ENCODE measurements at regions not wholly inside any gene's neighbourhood (a gene's known extent, or its start where the extent isn't known, plus 50 kb on each side); places are given as distances from the start of the nearest gene placed in this dataset.

- ATAC-seq, result peak in 1 of 4 donors; percentile 28
- intact Hi-C loops (cut with DNase I), result no loop called here
Observed at GRCh38 chrX:73289039-73289438, 74.4 kb upstream of the NAP1L2 start.

DNA sequence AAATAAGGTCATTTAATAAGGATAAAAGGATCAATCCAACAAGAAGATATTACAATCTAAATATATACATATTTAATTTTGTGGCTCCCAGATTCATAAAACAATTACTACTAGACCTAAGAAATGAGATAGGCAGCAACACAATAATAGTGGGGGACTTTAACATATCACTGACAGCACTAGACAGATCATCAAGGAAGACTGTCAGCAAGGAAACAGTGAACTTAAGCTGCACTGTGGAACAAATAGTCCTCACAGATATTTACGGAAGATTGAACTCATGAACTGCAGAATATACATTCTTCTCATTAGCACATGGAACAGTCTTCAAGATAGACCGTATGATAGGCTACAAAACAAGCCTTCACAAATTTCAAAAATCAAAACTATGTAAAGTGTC, 56.1 kb upstream of the NAP1L2 start:
- Histone ChIP-seq H3K9me3 (no peaks in the 10 kb centered on the region), H3K4me1 (no peaks in the 10 kb centered on the region), H3K4me3 (no peak overlapping the region), H3K27me3 (no peaks in the 10 kb centered on the region), H3K27ac (no peak overlapping the region), H3K36me3 (no peaks in the 10 kb centered on the region)
- WGBS (ENCODE audit: insufficient coverage, low coverage, low lambda C conversion rate, missing lambda C conversion rate), result 49% methylated on average over 2 of the region's 2 CpGs
- TF ChIP-seq CTCF (IDR thresholded peaks at IDR 0.05) (no peak), POLR2A (IDR thresholded peaks at IDR 0.05) (no peak)
- DNase-seq (no peak), ATAC-seq (no peak)
- intact Hi-C loops (cut with DNase I), result no loop called here

More at GRCh38 chrX:73289039-73289438, 74.4 kb upstream of the NAP1L2 start:
- Histone ChIP-seq H3K9me3 (no peaks in the 10 kb centered on the region), H3K36me3 (no peaks in the 10 kb centered on the region), H3K4me1 (no peaks in the 10 kb centered on the region), H3K4me3 (no peak overlapping the region), H3K27ac (no peak overlapping the region), H3K27me3 (peaks cover 0 to 4% of the 10 kb centered on the region in 2 donors)
- 38% methylated on average over 7 of the region's 7 CpGs for WGBS (ENCODE audit: insufficient coverage, low coverage, low lambda C conversion rate, missing lambda C conversion rate)
- TF ChIP-seq POLR2A (IDR thresholded peaks at IDR 0.05) (no peak), CTCF (IDR thresholded peaks at IDR 0.05) (peak in 1 of 4 donors; percentile 39)
- no peak for DNase-seq

GRCh38 chrX:73268463-73268862, 53.8 kb upstream of the NAP1L2 start:
- Histone ChIP-seq H3K9me3 (no peaks in the 10 kb centered on the region), H3K36me3 (no peaks in the 10 kb centered on the region), H3K4me3 (no peak overlapping the region), H3K4me1 (no peaks in the 10 kb centered on the region), H3K27ac (no peak overlapping the region), H3K27me3 (no peaks in the 10 kb centered on the region)
- 60% methylated on average over 1 of the region's 1 CpG for WGBS (ENCODE audit: insufficient coverage, low coverage, low lambda C conversion rate, missing lambda C conversion rate)
- intact Hi-C loops (cut with DNase I), result no loop called here
- ATAC-seq, result no peak
- no peak for TF ChIP-seq POLR2A (IDR thresholded peaks at IDR 0.05)
- no peak for TF ChIP-seq CTCF (IDR thresholded peaks at IDR 0.05)
- no peak for DNase-seq

- no peak for TF ChIP-seq CTCF (IDR thresholded peaks at IDR 0.05)
- TF ChIP-seq POLR2A (IDR thresholded peaks at IDR 0.05), result no peak
Observed at GRCh38 chrX:73267979-73268378, 53.3 kb upstream of the NAP1L2 start.

DNA sequence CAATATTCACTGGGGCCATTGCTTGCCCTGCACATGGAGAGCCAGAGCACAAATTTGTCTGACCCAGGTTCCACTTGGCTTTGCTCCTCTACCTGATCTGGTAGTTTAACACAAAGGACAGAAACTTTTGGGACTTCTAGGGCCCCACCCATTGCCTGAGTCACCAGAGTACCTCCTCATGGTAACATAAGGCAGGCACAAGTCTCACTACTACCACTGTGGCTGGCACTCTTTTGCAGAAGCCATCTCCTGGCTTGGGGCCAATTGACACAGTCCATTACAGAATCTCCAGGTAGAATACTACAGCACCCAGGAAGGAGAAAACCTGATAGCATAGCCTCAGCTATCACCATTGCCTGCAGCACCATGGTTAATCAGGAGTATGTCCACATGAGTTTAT, 52.6 kb upstream of the NAP1L2 start:
- TF ChIP-seq POLR2A (IDR thresholded peaks at IDR 0.05) (no peak), CTCF (IDR thresholded peaks at IDR 0.05) (no peak)
- intact Hi-C loops (cut with DNase I), result no loop called here

More at GRCh38 chrX:73267979-73268378, 53.3 kb upstream of the NAP1L2 start:
- no peaks in the 10 kb centered on the region for H3K4me1 ChIP-seq
- intact Hi-C loops (cut with DNase I), result no loop called here
- no peak overlapping the region for H3K4me3 ChIP-seq
- no peak overlapping the region for H3K27ac ChIP-seq
- no peaks in the 10 kb centered on the region for H3K9me3 ChIP-seq
- no peaks in the 10 kb centered on the region for H3K27me3 ChIP-seq
- DNase-seq (no peak), ATAC-seq (no peak)
- no peaks in the 10 kb centered on the region for H3K36me3 ChIP-seq

More for the DNA sequence above, 52.6 kb upstream of the NAP1L2 start:
- no peak overlapping the region for H3K4me3 ChIP-seq
- no peak for DNase-seq
- H3K9me3 ChIP-seq, result no peaks in the 10 kb centered on the region
- no peak overlapping the region for H3K27ac ChIP-seq
- H3K4me1 ChIP-seq, result no peaks in the 10 kb centered on the region
- H3K27me3 ChIP-seq, result no peaks in the 10 kb centered on the region
- H3K36me3 ChIP-seq, result no peaks in the 10 kb centered on the region
- no peak for ATAC-seq

Measured in right lobe of liver (tissue), 6 donors.